Stimulated activated CD4-positive, alpha-beta T cell treated with anti-CD3 and anti-CD28 coated beads, Interleukin-2, amount 100 ng/mL, for 24 hours (primary cell): ENCODE measurements at regions not wholly inside any gene's neighbourhood (a gene's known extent, or its start where the extent isn't known, plus 50 kb on each side); places are given as distances from the start of the nearest gene placed in this dataset.
"Not testable (repeated sequence)": the region's sequence is repeated elsewhere in the genome, so short reads cannot be mapped to it uniquely, and the experiment has no call there.

Experiments used
- DNase-seq, 2 donors: peaks; one replicate each; pipeline ENCODE4 v3.0.0-alpha.2; 2020

- no peak for DNase-seq
Measured at GRCh38 chr15:62515696-62516395, 350.8 kb upstream of the C2CD4B start.

- no peak for DNase-seq
Measured at GRCh38 chr15:62517541-62517940, 352.5 kb upstream of the C2CD4B start.

GRCh38 chr15:62518666-62519065 is 353.6 kb upstream of the C2CD4B start:
- not testable (repeated sequence) for DNase-seq

- DNase-seq: peak in 1 of 2 donors; percentile 14
Measured at GRCh38 chr15:62519900-62520299, 354.8 kb upstream of the C2CD4B start.

- DNase-seq: no peak
Measured at GRCh38 chr15:62520887-62521286, 355.8 kb upstream of the C2CD4B start.

GRCh38 chr15:62521396-62521795 is 356.3 kb upstream of the C2CD4B start:
- no peak for DNase-seq

- DNase-seq: no peak
Measured at GRCh38 chr15:62524848-62525247, 359.8 kb upstream of the C2CD4B start.

- no peak for DNase-seq
Measured at GRCh38 chr15:62527387-62527786, 362.3 kb upstream of the C2CD4B start.

- no peak for DNase-seq
Measured at GRCh38 chr15:62528505-62528904, 363.4 kb upstream of the C2CD4B start.

- no peak for DNase-seq
Measured at GRCh38 chr15:62532367-62532766, 367.3 kb upstream of the C2CD4B start.

- DNase-seq: no peak
Measured at GRCh38 chr15:62533687-62534086, 368.6 kb upstream of the C2CD4B start.

- no peak for DNase-seq
Measured at GRCh38 chr15:62534996-62535395, 369.9 kb upstream of the C2CD4B start.

- no peak for DNase-seq
Measured at GRCh38 chr15:62539236-62539635, 374.2 kb upstream of the C2CD4B start.

- no peak for DNase-seq
Measured at GRCh38 chr15:62541250-62541649, 376.2 kb upstream of the C2CD4B start.

GRCh38 chr15:62541846-62542245 is 376.8 kb upstream of the C2CD4B start:
- no peak for DNase-seq

GRCh38 chr15:62544446-62544845 is 379.4 kb upstream of the C2CD4B start:
- DNase-seq: no peak

GRCh38 chr15:62545467-62546227 is 380.6 kb upstream of the C2CD4B start:
- DNase-seq: no peak

GRCh38 chr15:62546628-62547027 is 381.5 kb upstream of the C2CD4B start:
- DNase-seq: no peak

- DNase-seq: no peak
Measured at GRCh38 chr15:62547584-62547983, 382.5 kb upstream of the C2CD4B start.

- peak in 1 of 2 donors; percentile 7 for DNase-seq
Measured at GRCh38 chr15:62549345-62549970, 384.4 kb upstream of the C2CD4B start.

GRCh38 chr15:62550106-62550505 is 385.0 kb upstream of the C2CD4B start:
- no peak for DNase-seq

GRCh38 chr15:62552444-62552843 is 387.4 kb upstream of the C2CD4B start:
- DNase-seq: no peak

GRCh38 chr15:62553911-62554563 is 389.0 kb upstream of the C2CD4B start:
- no peak for DNase-seq
